MM.1S (cell line): ENCODE measurements at regions not wholly inside any gene's neighbourhood (a gene's known extent, or its start where the extent isn't known, plus 50 kb on each side); places are given as distances from the start of the nearest gene placed in this dataset.

Experiments used
- CTCF ChIP-seq: fragments of 300-600 bp; sonication (generic); IDR thresholded peaks from 2 replicates; pipeline ENCODE4 v1.5.1; 2016; ENCODE audit warnings: antibody characterized with exemption, low read length, mixed read lengths
- EZH2 ChIP-seq: fragments of 300-600 bp; sonication (generic); optimal IDR thresholded peaks from 2 replicates; pipeline ENCODE3; 2017; ENCODE audit warnings: low read depth, mild to moderate bottlenecking, antibody characterized with exemption, low read length, mixed read lengths
- EZH2phosphoT487 ChIP-seq: fragments of 300-600 bp; sonication (generic); IDR thresholded peaks from 2 replicates; pipeline ENCODE4 v1.6.1; 2018; ENCODE audit warnings: antibody characterized with exemption, low read length

- TF ChIP-seq CTCF (no peak), EZH2phosphoT487 (no peak), EZH2 (no peak)
Observed at GRCh38 chr11:109071712-109072524, 350.1 kb upstream of the C11orf87 start.
